ENCODE measurements at regions not wholly inside any gene's neighbourhood (a gene's known extent, or its start where the extent isn't known, plus 50 kb on each side); places are given as distances from the start of the nearest gene placed in this dataset.

DNA sequence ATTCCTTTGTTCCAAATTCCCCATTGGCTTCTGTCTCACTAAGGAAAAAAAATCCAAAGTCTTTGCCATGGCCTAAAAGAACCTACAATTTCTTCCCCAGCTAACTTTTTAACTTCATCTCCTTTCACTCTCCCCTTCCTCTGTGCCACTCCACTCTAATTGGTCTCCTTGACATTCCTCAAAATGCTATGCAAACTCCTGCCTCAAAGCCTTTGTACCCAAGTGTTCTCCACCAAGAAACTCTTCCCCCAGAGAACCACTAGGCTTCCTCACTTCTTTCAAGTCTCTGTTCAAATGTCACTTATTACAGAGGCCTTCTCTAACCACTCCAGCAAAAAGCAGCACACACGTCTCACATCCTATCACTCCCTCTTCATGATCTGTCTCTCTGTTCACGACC is 91.6 kb upstream of the NR4A3 start:
- DNase-seq, result no peak

GRCh38 chr9:99731950-99732349 is 89.7 kb upstream of the NR4A3 start:
- DNase-seq, result no peak

DNA sequence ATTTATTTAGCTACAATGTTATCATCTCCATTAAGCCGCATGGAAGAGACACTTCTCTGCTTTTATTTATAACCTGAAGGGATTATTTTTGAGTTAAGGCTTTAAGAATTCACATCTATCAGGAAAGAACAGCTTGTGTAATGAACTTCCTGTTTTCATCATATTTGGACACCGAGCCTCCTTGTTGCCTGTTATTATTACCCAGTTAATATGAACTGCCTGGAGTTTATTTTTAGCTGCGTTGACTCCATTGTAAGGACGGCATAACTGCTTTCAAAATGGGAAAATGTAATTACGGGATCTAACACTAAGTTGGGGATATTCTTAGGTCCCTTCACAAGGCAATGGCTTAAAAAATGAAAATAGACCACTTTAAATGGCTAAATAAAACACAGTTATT is 89.0 kb upstream of the NR4A3 start:
- DNase-seq, result no peak

- no peak for DNase-seq
These were observed 86.6 kb upstream of the NR4A3 start for GRCh38 chr9:99735041-99735440.

GRCh38 chr9:99736291-99736690 is 85.4 kb upstream of the NR4A3 start:
- no peak for DNase-seq

GRCh38 chr9:99737649-99738048 is 84.0 kb upstream of the NR4A3 start:
- no peak for DNase-seq

- no peak for DNase-seq
These were observed 78.7 kb upstream of the NR4A3 start for GRCh38 chr9:99743006-99743405.

DNA sequence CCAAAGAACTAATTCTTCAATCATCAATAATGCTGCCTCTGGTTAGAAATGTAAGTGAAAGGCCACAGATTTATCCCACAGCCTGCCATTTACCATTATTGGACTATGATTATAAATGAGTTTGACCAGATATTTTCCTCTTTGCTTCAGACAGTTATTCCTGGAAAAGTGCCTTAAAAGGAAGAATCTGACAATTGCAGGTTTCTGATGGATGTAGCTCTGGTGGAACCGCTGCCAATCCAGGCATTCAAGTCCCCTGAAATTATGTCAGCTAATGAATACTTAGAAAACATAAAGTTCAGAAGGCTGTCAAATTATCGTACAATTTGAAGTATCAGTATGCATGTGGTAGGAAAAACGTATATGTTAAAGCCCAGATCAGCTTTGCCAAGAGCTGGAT is 78.2 kb upstream of the NR4A3 start:
- DNase-seq, result peak; percentile 24

DNA sequence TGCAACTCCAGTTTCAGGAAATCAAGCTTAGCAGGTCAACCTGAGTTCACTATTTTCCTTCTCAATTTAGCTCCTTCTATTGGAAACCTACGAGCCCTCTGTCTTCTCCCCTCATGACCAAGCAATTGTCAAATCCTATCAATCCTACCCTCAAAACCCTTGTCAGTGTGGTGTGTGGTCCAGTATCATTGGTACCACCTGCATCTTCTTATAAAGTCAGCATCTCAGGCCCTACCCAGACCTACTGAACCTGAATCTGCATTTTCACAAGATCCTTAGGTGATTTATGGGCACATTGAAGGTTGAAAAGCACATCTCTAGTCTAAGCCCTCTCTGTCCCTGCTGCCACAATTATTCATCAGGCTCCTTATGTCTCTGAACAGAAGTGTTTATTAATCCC is 77.6 kb upstream of the NR4A3 start:
- no peak for DNase-seq

DNA sequence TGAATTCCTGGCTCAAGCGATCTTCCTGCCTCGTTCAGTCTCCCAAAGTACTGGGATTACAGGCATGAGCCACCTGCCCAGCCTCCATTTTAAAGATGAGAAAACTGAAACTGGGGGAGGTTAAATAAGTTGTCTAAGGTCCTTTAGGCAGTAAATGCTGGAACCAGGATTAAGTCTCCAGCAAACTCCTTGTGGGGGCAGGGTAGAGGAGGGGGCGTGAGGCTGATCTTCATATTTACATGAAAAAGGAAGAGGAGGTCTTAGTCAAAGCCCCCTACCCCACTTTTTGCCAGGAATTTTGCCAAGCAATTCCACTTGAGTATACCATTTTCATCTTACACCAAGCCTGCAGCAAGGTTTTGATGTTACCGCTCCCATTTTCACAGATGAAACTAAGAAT is 76.6 kb upstream of the NR4A3 start:
- DNase-seq, result no peak

- DNase-seq, result no peak
These were observed 75.3 kb upstream of the NR4A3 start for GRCh38 chr9:99746406-99746805.

- no peak for DNase-seq
These were observed 73.4 kb upstream of the NR4A3 start for GRCh38 chr9:99748266-99748665.

- DNase-seq, result no peak
These were observed 73.0 kb upstream of the NR4A3 start for GRCh38 chr9:99748676-99749075.

GRCh38 chr9:99749641-99750040 is 72.0 kb upstream of the NR4A3 start:
- no peak for DNase-seq

DNA sequence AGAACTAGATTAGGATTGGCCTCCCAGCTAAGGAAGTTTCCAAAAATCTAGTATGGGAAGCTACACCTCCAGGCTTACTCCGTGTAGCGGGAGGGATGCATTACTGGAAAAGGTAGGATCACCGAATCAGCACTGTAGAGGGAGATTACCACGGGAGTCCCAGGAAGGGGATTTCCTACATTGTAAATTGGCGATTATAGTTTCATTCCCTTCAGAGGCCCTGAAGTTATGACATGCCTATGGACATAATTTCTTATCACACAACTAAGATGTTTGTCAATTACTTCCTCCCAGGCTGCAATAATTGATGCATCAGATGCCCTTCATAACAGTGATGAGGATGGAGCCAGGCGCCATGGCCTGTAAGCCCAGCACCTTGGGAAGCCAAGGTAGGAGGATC is 71.2 kb upstream of the NR4A3 start:
- DNase-seq, result no peak

GRCh38 chr9:99752417-99753109 is 69.1 kb upstream of the NR4A3 start:
- no peak for DNase-seq

- DNase-seq, result no peak
These were observed 68.2 kb upstream of the NR4A3 start for GRCh38 chr9:99753436-99753835.

DNA sequence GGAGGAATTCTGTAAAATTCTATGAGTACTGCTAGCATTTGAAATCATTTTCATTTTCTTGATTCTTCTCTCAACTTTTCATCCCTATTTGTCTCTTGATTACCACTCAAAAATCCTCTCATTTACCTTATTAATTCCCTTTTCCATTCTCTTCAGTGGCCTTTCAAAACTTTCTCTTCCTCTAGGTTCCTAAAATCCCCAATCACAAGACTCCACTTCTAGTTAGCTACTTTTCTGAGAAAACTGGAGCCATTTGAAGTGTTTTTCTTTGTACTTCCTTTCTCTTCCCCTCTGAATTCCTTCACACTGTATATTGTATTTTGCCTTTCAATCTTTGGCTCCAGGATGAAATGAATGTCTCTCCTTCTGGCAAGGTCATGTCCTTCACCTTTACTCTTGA is 61.3 kb upstream of the NR4A3 start:
- no peak for DNase-seq

- no peak for DNase-seq
These were observed 59.2 kb upstream of the NR4A3 start for GRCh38 chr9:99762470-99762869.

Data from left hindlimb (tissue), 1 donor.